HG03439 (cell line): ENCODE measurements at regions not wholly inside any gene's neighbourhood (a gene's known extent, or its start where the extent isn't known, plus 50 kb on each side); places are given as distances from the start of the nearest gene placed in this dataset.
"Not testable (repeated sequence)": the region's sequence is repeated elsewhere in the genome, so short reads cannot be mapped to it uniquely, and the experiment has no call there.

Experiments used
- ATAC-seq: cut with Tn5 transposase; IDR thresholded peaks from one replicate; pipeline ENCODE4 v1.9.1; 2021; ENCODE audit warnings: mild to moderate bottlenecking, moderate library complexity; ENCODE audit not compliant: unreplicated experiment

- no peak for ATAC-seq
Observed at GRCh38 chr17:73834684-73835343, 190.6 kb upstream of the SDK2 start.

- no peak for ATAC-seq
Observed at GRCh38 chr17:73835605-73836004, 191.4 kb upstream of the SDK2 start.

- no peak for ATAC-seq
Observed at GRCh38 chr17:73838815-73839214, 194.6 kb upstream of the SDK2 start.

- no peak for ATAC-seq
Observed at GRCh38 chr17:73840829-73841228, 196.6 kb upstream of the SDK2 start.

- ATAC-seq: no peak
Observed at GRCh38 chr17:73841431-73842060, 197.3 kb upstream of the SDK2 start.

GRCh38 chr17:73847952-73848351, 203.7 kb upstream of the SDK2 start:
- ATAC-seq: no peak

GRCh38 chr17:73850426-73850825, 206.2 kb upstream of the SDK2 start:
- no peak for ATAC-seq

- ATAC-seq: no peak
Observed at GRCh38 chr17:73851091-73851490, 206.8 kb upstream of the SDK2 start.

GRCh38 chr17:73851921-73852320, 207.7 kb upstream of the SDK2 start:
- no peak for ATAC-seq

- no peak for ATAC-seq
Observed at GRCh38 chr17:73855720-73856333, 211.6 kb upstream of the SDK2 start.

- no peak for ATAC-seq
Observed at GRCh38 chr17:73856556-73856955, 212.3 kb upstream of the SDK2 start.

- ATAC-seq: not testable (repeated sequence)
Observed at GRCh38 chr17:73859439-73860008, 215.3 kb upstream of the SDK2 start.

- no peak for ATAC-seq
Observed at GRCh38 chr17:73861543-73861942, 217.3 kb upstream of the SDK2 start.

- no peak for ATAC-seq
Observed at GRCh38 chr17:73863761-73864535, 219.7 kb upstream of the SDK2 start.

- ATAC-seq: no peak
Observed at GRCh38 chr17:73865831-73866230, 221.6 kb upstream of the SDK2 start.

- ATAC-seq: no peak
Observed at GRCh38 chr17:73867056-73867455, 222.8 kb upstream of the SDK2 start.

GRCh38 chr17:73870068-73870467, 225.8 kb upstream of the SDK2 start:
- no peak for ATAC-seq

- no peak for ATAC-seq
Observed at GRCh38 chr17:73870473-73870872, 226.2 kb upstream of the SDK2 start.

- ATAC-seq: no peak
Observed at GRCh38 chr17:73872816-73873215, 228.6 kb upstream of the SDK2 start.

- ATAC-seq: no peak
Observed at GRCh38 chr17:73874008-73874720, 229.9 kb upstream of the SDK2 start.

GRCh38 chr17:73875346-73875745, 231.1 kb upstream of the SDK2 start:
- ATAC-seq: no peak
